Prostate gland (tissue), 2 donors: ENCODE measurements at regions not wholly inside any gene's neighbourhood (a gene's known extent, or its start where the extent isn't known, plus 50 kb on each side); places are given as distances from the start of the nearest gene placed in this dataset.

Experiments
- CTCF ChIP-seq, 4 experiments: fragments of 200-600 bp in 2 of 4; fragments of 450-650 bp in 2 of 4; sonication (generic) in 2 of 4; IDR thresholded peaks; 1 replicate in 3 of 4; 2 replicates in 1 of 4; pipeline ENCODE4 v1.5.1; 2016 to 2019; ENCODE audit warnings: antibody characterized with exemption in 4 of 4, mild to moderate bottlenecking in 2 of 4, moderate library complexity in 2 of 4
- POLR2A ChIP-seq: fragments of 450-650 bp; IDR thresholded peaks from one replicate; pipeline ENCODE4 v1.6.1; 2016; ENCODE audit warnings: antibody characterized with exemption, mild to moderate bottlenecking
- POLR2AphosphoS5 ChIP-seq: sonication (generic); formaldehyde crosslinking; IDR thresholded peaks from one replicate; pipeline ENCODE4 v1.6.1; 2017; ENCODE audit warnings: antibody characterized with exemption

GRCh38 chr13:104810242-104810641, 1725.2 kb downstream of the EFNB2 start:
- no peak for TF ChIP-seq CTCF (IDR thresholded peaks at IDR 0.05)
- no peak for TF ChIP-seq POLR2A
- TF ChIP-seq POLR2AphosphoS5 = no peak
